AG09319 (cell line): ENCODE measurements at regions not wholly inside any gene's neighbourhood (a gene's known extent, or its start where the extent isn't known, plus 50 kb on each side); places are given as distances from the start of the nearest gene placed in this dataset.
A peak's percentile ranks its signal among the peaks of the same experiment; 100 is the strongest.

ENCODE experiments used
- DNase-seq: peaks from one replicate; pipeline ENCODE4 v3.0.0-alpha.2; 2010; ENCODE audit warnings: low read depth; ENCODE audit errors: extremely low read depth
- TF ChIP-seq, protein P1 (sequence below): IDR thresholded peaks from 2 replicates; pipeline ENCODE4 v1.5.1; 2011; ENCODE audit warnings: low read depth, mild to moderate bottlenecking, inconsistent platforms, low read length, moderate library complexity

DNA sequence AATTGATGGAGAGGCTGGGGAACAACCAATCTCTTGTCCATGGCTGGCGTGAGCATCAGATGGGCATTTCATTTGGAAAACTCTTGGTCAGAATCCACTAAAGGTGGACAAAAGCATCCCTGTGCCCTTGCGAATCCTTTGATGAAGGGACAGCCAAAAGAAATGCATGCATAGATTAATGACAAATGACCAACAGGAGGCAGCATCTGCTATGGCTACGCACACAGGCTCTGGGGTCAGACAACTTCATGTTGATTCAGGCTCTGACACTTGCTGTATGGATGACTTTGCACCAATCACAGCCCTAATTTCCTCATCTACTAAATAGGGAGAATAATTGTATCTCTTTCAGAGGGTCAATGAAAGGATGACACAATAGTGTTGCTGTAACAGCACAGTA lies 117.5 kb downstream of the ASCL4 start:
- TF ChIP-seq, protein P1, sequence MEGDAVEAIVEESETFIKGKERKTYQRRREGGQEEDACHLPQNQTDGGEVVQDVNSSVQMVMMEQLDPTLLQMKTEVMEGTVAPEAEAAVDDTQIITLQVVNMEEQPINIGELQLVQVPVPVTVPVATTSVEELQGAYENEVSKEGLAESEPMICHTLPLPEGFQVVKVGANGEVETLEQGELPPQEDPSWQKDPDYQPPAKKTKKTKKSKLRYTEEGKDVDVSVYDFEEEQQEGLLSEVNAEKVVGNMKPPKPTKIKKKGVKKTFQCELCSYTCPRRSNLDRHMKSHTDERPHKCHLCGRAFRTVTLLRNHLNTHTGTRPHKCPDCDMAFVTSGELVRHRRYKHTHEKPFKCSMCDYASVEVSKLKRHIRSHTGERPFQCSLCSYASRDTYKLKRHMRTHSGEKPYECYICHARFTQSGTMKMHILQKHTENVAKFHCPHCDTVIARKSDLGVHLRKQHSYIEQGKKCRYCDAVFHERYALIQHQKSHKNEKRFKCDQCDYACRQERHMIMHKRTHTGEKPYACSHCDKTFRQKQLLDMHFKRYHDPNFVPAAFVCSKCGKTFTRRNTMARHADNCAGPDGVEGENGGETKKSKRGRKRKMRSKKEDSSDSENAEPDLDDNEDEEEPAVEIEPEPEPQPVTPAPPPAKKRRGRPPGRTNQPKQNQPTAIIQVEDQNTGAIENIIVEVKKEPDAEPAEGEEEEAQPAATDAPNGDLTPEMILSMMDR = peak; percentile 7
- DNase-seq = no peak

- DNase-seq = no peak
- TF ChIP-seq, protein P1 = no peak
Observed at GRCh38 chr12:107894589-107894988, 120.1 kb downstream of the ASCL4 start.

DNA sequence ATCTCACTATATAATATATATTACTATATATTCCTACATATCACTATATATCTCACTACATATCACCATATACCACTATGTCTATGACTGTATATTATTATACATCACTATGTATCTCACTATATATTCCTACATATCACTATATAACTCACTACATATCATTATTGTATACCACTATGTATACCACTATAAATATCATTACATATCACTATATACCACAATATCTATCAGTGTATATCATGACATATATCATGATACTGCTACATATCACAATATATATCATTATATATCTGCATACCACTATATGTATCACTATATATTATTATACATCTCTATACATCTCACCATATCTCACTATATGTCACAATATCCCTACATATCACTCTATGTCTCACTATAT lies 121.5 kb downstream of the ASCL4 start:
- TF ChIP-seq, protein P1 = no peak

GRCh38 chr12:107900588-107900987 lies 126.1 kb downstream of the ASCL4 start:
- TF ChIP-seq, protein P1 = no peak
- no peak for DNase-seq

More for the DNA sequence above, 121.5 kb downstream of the ASCL4 start:
- no peak for DNase-seq

DNA sequence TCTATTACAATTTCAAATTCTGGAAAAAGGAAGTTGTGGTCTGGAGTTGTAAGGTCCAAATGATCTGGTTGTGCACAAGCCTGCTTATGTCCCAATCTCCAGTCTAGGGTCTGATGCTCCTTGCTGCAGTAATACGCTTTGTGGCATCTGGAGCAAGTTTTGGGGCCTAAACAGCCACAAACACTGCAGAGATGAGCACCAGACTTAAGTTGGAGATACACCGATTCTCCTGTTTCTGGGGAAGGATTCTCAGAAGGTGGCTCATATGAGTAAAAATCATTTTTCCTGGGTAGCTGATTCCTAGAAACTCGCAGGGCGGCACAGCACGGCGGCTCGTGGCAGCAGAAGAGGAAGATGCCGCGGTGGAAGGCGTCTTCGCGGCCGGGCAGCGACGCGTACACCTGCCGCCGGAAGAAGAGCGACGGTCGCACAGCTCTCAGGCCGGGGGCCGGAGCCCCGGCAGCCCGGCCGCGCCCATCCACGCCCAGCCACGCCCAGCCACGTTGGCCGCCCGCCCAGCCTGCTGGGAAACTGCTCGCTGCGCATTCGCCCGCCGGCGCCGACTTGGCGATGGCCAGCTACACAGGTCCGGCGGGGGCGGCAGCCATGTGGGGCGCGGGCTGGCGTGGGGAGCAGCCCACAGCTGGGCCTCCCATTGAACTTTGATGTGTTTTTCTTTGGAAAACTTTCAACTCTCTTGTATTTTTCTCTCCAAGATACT lies 129.0 kb downstream of the ASCL4 start:
- TF ChIP-seq, protein P1 = no peak
- DNase-seq = no peak

DNA sequence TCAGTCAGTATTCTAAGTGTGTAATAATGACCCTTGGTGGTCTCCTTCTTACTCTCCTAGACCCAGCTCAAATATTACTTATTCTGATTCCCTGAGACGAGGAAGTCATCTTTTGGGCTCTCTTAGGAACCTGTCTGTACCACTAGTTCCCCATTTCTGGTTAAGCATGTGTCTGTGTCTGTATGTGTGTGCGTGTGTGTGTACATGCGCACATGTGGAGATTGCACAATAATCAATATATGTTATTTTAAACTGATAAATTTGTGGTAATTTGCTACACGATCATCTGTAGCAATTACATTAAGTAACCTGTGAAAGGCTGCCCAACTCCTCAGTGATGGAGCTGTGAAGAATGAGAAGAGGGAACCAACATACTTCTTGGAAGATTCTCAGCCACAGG lies 132.2 kb downstream of the ASCL4 start:
- TF ChIP-seq, protein P1 = no peak
- no peak for DNase-seq

- TF ChIP-seq, protein P1 = peak; percentile 45
- DNase-seq = no peak
Observed at GRCh38 chr12:107912421-107913004, 138.0 kb downstream of the ASCL4 start.
